ENCODE measurements at regions not wholly inside any gene's neighbourhood (a gene's known extent, or its start where the extent isn't known, plus 50 kb on each side); places are given as distances from the start of the nearest gene placed in this dataset.

- DNase-seq = no peak
Observed at GRCh38 chr5:60232036-60232795, 338.7 kb upstream of the PDE4D start.

DNA sequence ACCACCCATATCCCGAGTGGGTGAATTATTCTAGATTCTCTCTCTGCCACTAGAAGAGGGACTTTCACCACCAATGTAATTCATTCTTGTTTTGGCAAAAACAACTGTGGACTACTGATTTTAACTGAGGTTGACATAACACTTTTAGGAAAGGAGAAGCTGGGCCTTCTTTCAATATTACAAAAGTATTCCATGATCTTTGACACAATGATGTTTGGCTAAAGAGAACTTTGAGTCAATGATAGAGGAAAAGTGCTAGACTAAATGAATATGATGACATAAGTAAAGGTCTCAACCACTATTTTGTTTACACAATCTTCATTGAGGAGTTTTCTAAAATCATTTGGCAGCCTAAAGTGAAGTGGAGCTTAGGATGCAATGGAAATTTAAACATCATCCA lies 336.9 kb upstream of the PDE4D start:
- no peak for DNase-seq

- no peak for DNase-seq
Observed at GRCh38 chr5:60229691-60230185, 336.2 kb upstream of the PDE4D start.

- no peak for DNase-seq
Observed at GRCh38 chr5:60228676-60229075, 335.1 kb upstream of the PDE4D start.

- DNase-seq = no peak
Observed at GRCh38 chr5:60226128-60226527, 332.6 kb upstream of the PDE4D start.

DNA sequence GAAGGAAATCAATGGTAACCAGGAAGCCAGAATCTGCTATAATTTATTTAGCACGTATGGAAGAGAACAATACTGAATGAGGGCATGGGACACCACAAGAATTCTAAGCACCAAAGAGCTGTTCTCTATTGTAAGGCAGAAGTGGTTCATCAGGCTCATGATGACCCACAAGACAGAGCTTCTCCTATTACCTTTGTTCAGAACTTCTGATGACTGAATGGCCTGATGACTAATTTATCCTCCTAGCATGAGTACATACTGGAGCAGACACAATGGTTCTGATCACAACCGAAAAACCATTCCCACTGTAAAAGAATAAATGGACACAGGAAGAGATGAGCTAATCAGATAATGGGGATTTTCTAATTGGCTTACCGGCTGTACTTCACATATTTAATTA lies 329.8 kb upstream of the PDE4D start:
- DNase-seq = no peak

DNA sequence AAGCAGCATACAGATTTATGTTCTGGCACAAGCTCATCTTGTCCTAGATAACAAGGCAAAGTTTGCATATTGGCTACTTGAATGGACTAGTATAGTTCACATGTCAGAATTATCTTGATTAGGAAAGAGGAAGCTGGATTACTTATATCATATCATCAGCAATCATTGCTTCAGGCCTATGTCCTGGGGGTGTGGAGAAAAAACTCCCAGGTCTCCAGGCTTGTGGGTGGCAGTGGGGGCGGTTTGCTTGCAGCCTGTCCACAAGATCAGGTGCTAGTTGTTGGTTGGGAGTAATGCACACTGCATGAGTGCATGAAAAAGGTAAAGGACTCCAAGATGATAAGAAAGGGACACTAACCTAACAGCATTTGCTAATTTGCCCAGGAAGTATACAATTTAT lies 326.4 kb upstream of the PDE4D start:
- DNase-seq = no peak

DNA sequence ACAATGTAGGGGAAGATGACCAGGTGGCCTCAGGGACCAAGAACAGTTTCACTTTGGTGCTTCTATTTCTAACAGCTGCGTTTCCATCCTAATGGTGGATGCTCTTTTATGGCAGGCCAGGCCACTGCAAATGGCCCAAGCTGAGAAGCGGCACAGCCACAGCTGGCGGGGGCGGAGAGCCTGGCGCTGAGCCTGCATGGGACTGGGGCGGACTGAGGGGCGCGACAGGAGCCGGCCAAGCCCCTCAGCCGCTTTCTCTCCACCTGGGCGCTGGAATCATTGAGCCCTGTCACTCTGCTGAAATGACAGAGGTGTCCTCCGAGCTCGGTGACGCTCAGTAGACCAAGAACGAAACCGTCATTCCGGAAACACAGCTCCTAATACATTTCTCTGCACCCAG lies 317.3 kb upstream of the PDE4D start:
- no peak for DNase-seq

DNA sequence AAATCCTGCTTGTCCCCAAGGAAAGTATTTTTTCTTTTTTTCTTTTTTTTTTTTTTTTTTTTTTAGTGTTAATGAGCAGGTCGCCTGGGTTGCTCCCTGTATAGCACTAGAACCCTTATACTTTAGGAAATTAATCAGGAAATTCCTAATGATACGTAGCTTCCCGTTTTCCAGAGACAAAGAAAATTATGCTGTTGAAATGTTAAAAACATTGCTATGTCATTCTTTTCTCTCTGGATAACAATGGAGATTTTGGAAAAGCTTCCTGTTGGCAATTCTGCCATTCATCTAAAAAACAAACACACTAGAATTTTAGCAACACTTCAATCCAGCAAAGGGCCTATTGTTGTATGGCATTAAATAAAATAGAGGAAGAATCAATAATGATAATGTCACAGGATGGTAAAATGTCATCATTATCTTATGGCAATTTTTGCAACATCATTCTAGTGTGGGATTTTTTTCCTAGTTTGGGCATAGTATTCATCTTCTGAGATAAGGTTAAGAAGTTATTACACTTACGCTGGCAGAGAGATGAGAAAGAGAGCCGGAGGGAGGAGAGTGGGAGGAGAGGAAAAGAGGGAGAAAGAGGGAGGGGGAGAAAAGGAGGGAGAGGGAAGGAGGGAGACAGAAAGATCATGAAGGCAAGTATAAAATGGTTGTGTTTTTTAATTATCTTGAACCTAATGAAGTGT lies 315.8 kb upstream of the PDE4D start:
- DNase-seq = no peak

DNA sequence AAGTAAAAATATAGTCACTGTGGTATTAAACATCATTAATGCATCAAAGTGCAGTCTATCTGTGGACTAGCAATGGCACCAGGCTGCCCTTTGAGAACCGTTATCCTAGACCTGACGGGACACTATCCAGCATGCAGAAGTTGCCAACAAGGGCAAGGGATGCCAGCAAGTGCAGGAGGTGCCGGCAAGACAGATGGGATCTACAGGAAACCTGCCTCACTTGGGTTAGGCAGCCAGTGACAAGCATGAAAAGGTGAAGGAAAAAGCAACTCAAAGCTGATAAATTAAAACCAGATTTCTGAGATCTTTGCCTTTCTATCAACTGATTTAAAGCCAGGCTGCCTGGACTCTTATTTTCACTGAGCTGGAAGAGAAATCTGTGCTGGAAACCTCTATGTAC lies 315.2 kb upstream of the PDE4D start:
- no peak for DNase-seq

DNA sequence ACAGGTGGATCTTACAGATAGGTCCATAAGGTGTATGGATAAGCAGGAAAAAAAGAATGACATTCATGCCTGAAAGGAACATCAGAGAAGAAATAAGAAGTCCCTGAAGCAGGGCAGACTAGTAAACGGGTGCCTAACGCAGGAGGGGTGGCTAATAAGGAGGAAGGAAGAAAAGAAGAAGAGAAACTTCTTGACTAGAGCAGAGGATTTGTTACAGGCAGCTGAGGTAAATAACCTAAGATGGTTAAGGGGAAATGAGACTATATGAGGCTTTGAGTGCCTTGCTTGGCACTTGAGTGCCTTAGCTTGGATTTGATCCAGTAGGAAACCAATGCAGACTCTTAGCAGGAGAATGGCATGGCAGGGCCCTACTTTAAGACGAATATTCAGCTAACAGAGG lies 313.5 kb upstream of the PDE4D start:
- no peak for DNase-seq

DNA sequence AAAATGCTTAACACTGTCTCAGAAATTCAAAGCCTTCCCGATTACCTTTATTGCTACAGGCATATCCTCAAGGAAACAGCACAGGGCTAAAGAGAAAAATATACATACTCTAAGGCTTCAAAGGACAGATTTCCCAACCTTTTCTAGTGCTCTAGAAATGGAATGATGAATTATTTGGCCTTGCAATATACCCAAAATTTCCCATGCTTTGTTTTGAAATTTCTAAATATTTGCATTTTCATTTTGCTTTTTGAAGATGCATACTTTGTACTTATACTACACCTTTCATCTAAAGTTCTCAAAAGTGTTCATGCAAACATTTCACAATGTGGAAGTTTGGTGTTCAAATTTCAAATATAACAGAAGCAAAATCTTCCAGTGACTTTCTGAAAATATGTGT lies 312.7 kb upstream of the PDE4D start:
- no peak for DNase-seq

DNA sequence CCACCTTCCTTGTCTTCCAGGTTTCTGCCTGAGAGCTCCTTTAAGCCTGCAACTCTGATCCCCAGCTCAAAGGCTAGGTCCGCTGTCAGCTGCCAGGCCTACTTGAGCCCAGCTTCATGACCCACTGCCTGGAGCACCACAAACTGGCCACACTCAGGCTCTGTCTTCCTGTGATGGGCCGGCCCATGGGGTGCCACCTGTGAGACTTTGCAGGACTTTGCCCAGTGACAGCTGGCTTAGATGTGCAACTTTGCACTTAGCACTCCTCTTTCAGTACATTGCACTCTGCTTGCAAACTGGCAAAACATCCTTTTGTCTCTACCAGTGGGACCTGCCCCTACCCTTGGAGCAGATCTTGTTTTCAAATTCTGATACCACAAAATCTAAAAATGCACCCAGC lies 311.5 kb upstream of the PDE4D start:
- no peak for DNase-seq

- no peak for DNase-seq
Observed at GRCh38 chr5:60196385-60197113, 303.0 kb upstream of the PDE4D start.

- DNase-seq = no peak
Observed at GRCh38 chr5:60195551-60195950, 302.0 kb upstream of the PDE4D start.

GRCh38 chr5:60195083-60195482 lies 301.6 kb upstream of the PDE4D start:
- no peak for DNase-seq

- DNase-seq = no peak
Observed at GRCh38 chr5:60185231-60186099, 291.9 kb upstream of the PDE4D start.

GRCh38 chr5:60184606-60185005 lies 291.1 kb upstream of the PDE4D start:
- DNase-seq = no peak

DNA sequence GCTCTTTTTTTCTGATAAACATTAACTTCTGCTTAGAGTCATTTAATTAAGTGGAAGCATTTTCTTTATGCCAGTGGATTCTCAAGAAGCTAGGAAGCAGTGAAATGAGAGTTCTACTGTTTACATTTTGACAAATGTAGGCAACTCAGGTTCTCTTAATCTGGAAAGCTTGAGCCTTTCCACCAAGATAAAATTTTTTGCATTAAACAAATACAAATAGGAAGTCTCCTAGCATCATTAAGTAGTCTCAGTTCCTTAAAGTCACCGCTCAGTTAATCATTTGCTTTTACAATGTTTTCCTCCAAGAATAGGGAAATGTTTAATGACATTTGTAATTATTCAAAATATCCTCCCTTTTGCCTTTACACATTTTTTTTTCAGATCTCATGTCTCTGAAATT lies 290.4 kb upstream of the PDE4D start:
- no peak for DNase-seq

GRCh38 chr5:60178101-60178500 lies 284.6 kb upstream of the PDE4D start:
- no peak for DNase-seq

GRCh38 chr5:60177596-60177995 lies 284.1 kb upstream of the PDE4D start:
- no peak for DNase-seq

GRCh38 chr5:60173667-60174066 lies 280.1 kb upstream of the PDE4D start:
- no peak for DNase-seq

GRCh38 chr5:60163762-60164161 lies 270.2 kb upstream of the PDE4D start:
- DNase-seq = no peak

Measured in activated CD4-positive, alpha-beta T cell treated with anti-CD3 and anti-CD28 coated beads, Interleukin-10, Interleukin-2, amounts not matched to agents 100 ng/mL and 50 ng/mL, durations not matched to agents 16 hours and 8 hours (primary cell).